Fibroblast of lung (primary cell): ENCODE measurements at regions not wholly inside any gene's neighbourhood (a gene's known extent, or its start where the extent isn't known, plus 50 kb on each side); places are given as distances from the start of the nearest gene placed in this dataset.
A peak's percentile ranks its signal among the peaks of the same experiment; 100 is the strongest.

ENCODE experiments used
- DNase-seq, 2 donors: peaks; one replicate each; pipeline versions ENCODE4 v3.0.0 to v3.0.0-alpha.2; 2010; ENCODE audit warnings: low read depth in 2 of 2
- H2AFZ ChIP-seq: 2 replicates; pipeline ENCODE4 v1.5.1; 2012; ENCODE audit warnings: low read length, control low read depth, inconsistent platforms
- H3K27ac ChIP-seq: 2 replicates; pipeline ENCODE4 v1.5.1; 2011; ENCODE audit warnings: low read length, control low read depth; ENCODE audit not compliant: insufficient read depth
- H3K27me3 ChIP-seq: 2 replicates; pipeline ENCODE4 v1.5.1; 2011; ENCODE audit warnings: mild to moderate bottlenecking, low read length; ENCODE audit not compliant: control insufficient read depth, insufficient read depth
- H3K36me3 ChIP-seq: 2 replicates; pipeline ENCODE4 v1.5.1; 2011; ENCODE audit warnings: low read length; ENCODE audit not compliant: control insufficient read depth, insufficient read depth
- H3K4me1 ChIP-seq: 2 replicates; pipeline ENCODE4 v1.5.1; 2011; ENCODE audit warnings: low read length; ENCODE audit not compliant: control insufficient read depth, insufficient read depth; ENCODE audit errors: extremely low read depth
- H3K4me2 ChIP-seq: 2 replicates; pipeline ENCODE4 v1.5.1; 2011; ENCODE audit warnings: low read length, control low read depth; ENCODE audit not compliant: insufficient read depth; ENCODE audit errors: extremely low read depth
- H3K4me3 ChIP-seq, 4 experiments: fragments of 200-600 bp in 1 of 4; sonication (generic) in 1 of 4; replicated peaks in 1 of 4; 2 replicates each; pipeline ENCODE4 v1.5.1; 2011 to 2016; ENCODE audit warnings: low read length in 4 of 4, low read depth in 3 of 4, mild to moderate bottlenecking in 3 of 4, control low read depth in 2 of 4, inconsistent platforms in 1 of 4, mixed read lengths in 1 of 4; ENCODE audit not compliant: insufficient read depth in 1 of 4; ENCODE audit errors: control extremely low read depth in 1 of 4
- H3K79me2 ChIP-seq: 2 replicates; pipeline ENCODE4 v1.5.1; 2012; ENCODE audit warnings: mild to moderate bottlenecking, low read length, inconsistent platforms; ENCODE audit not compliant: control insufficient read depth, insufficient read depth
- H3K9ac ChIP-seq: 2 replicates; pipeline ENCODE4 v1.5.1; 2011; ENCODE audit warnings: mild to moderate bottlenecking, low read length, control low read depth; ENCODE audit not compliant: insufficient read depth
- H3K9me3 ChIP-seq: 2 replicates; pipeline ENCODE4 v1.5.1; 2012; ENCODE audit warnings: low read depth, low read length; ENCODE audit not compliant: control insufficient read depth, insufficient read depth
- H4K20me1 ChIP-seq: 2 replicates; pipeline ENCODE4 v1.5.1; 2011; ENCODE audit warnings: low read length; ENCODE audit not compliant: control insufficient read depth, insufficient read depth; ENCODE audit errors: extremely low read depth
- CTCF ChIP-seq, 2 donors: IDR thresholded peaks in 1 of 2; conservative IDR thresholded peaks in 1 of 2; 1 replicate in 1 of 2; 2 replicates in 1 of 2; pipeline ENCODE4 v1.5.1; 2011 to 2012; ENCODE audit warnings: low read length in 2 of 2, control low read depth in 1 of 2, inconsistent platforms in 1 of 2, low read depth in 1 of 2, mild to moderate bottlenecking in 1 of 2
- EZH2 ChIP-seq: IDR thresholded peaks from 2 replicates; pipeline ENCODE4 v1.5.1; 2012; ENCODE audit warnings: low read length, control low read depth, mild to moderate bottlenecking; ENCODE audit errors: missing control alignments

DNA sequence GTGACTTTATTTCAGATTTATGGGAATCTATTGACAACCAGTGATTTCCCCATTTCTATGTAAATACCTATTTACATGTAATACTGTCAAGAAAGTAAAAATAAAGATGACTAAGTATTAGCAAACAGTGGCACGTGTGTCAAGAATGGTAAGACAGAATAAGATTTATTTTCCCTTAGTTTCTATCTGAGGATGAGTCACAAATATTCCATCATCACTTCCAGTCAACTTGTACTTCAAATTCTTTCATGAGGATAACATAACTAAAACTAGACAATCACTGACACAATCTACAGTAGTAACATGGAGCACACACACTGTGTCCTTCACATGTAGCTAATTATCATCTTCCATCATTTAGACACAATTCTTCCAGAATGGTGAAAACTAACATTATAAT, 625.3 kb upstream of the PCDH7 start:
- no peak overlapping the region for H3K9ac ChIP-seq
- H4K20me1 ChIP-seq: no peaks in the 10 kb centered on the region
- H3K4me1 ChIP-seq: no peaks in the 10 kb centered on the region
- H3K9me3 ChIP-seq: no peaks in the 10 kb centered on the region
- no peaks in the 10 kb centered on the region for H3K27me3 ChIP-seq
- DNase-seq: peak; percentile 15 to 44
- no peak overlapping the region for H3K4me2 ChIP-seq
- H3K79me2 ChIP-seq: no peaks in the 10 kb centered on the region
- no peak overlapping the region for H3K27ac ChIP-seq
- H3K36me3 ChIP-seq: no peaks in the 10 kb centered on the region
- TF ChIP-seq CTCF (conservative IDR thresholded peaks at IDR 0.05 in 1 of 2, IDR thresholded peaks at IDR 0.05 in 1 of 2; ENCODE audit: low read depth in 1 of 2, low read length in 2 of 2): no peak
- no peak for TF ChIP-seq EZH2
- no peak overlapping the region for H2AFZ ChIP-seq
- no peak overlapping the region for H3K4me3 ChIP-seq

DNA sequence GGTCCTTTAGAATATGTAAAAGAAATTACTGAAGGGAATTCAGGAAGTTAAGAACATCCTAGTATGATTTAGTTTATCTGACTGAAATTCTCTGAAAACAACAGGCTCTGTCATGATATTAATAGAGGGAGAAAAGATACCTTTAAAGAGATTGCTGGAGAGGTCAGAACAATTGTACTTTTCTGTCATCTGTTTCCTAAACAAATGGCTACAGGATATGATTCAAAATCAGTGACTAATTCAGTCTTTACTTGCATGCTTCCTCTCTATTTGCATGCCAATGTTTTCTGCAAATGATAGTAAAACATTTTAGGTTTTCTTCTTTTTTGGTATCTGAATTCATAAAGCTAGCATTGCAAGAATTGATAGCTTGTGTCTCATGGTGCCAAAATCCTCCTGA, 616.7 kb upstream of the PCDH7 start:
- Histone ChIP-seq H3K79me2 (no peaks in the 10 kb centered on the region), H3K9me3 (no peaks in the 10 kb centered on the region), H3K4me1 (no peaks in the 10 kb centered on the region), H2AFZ (no peak overlapping the region), H4K20me1 (no peaks in the 10 kb centered on the region), H3K9ac (no peak overlapping the region), H3K4me3 (no peak overlapping the region), H3K27me3 (no peaks in the 10 kb centered on the region), H3K4me2 (no peak overlapping the region), H3K36me3 (no peaks in the 10 kb centered on the region), H3K27ac (no peak overlapping the region)
- DNase-seq: peak; percentile 11 to 32
- TF ChIP-seq CTCF (conservative IDR thresholded peaks at IDR 0.05 in 1 of 2, IDR thresholded peaks at IDR 0.05 in 1 of 2; ENCODE audit: low read depth in 1 of 2, low read length in 2 of 2) (no peak), EZH2 (no peak)

GRCh38 chr4:30116401-30116800, 603.8 kb upstream of the PCDH7 start:
- Histone ChIP-seq H3K36me3 (no peaks in the 10 kb centered on the region), H3K27me3 (no peaks in the 10 kb centered on the region), H3K9ac (no peak overlapping the region), H3K79me2 (no peaks in the 10 kb centered on the region), H3K9me3 (no peaks in the 10 kb centered on the region), H3K4me1 (no peaks in the 10 kb centered on the region), H3K4me3 (no peak overlapping the region), H2AFZ (no peak overlapping the region), H3K27ac (no peak overlapping the region), H3K4me2 (no peak overlapping the region), H4K20me1 (no peaks in the 10 kb centered on the region)
- TF ChIP-seq CTCF (conservative IDR thresholded peaks at IDR 0.05 in 1 of 2, IDR thresholded peaks at IDR 0.05 in 1 of 2; ENCODE audit: low read depth in 1 of 2, low read length in 2 of 2) (no peak), EZH2 (no peak)
- DNase-seq: peak in 1 of 2 donors; percentile 4
